NCI-H345 treated with DMSO at 0.1 percent for 48 hours (cell line): ENCODE measurements at regions not wholly inside any gene's neighbourhood (a gene's known extent, or its start where the extent isn't known, plus 50 kb on each side); places are given as distances from the start of the nearest gene placed in this dataset.

Experiments
- DNase-seq: peaks from one replicate; lab custom pipeline; 2025; ENCODE audit not compliant: unreplicated experiment; lab: John Stamatoyannopoulos, UW

- DNase-seq, result no peak
These were observed 63.2 kb upstream of the CCDC190 start for GRCh38 chr1:162924179-162924578.

GRCh38 chr1:162922201-162922600, 61.2 kb upstream of the CCDC190 start:
- no peak for DNase-seq

GRCh38 chr1:162921311-162921710, 60.3 kb upstream of the CCDC190 start:
- no peak for DNase-seq

DNA sequence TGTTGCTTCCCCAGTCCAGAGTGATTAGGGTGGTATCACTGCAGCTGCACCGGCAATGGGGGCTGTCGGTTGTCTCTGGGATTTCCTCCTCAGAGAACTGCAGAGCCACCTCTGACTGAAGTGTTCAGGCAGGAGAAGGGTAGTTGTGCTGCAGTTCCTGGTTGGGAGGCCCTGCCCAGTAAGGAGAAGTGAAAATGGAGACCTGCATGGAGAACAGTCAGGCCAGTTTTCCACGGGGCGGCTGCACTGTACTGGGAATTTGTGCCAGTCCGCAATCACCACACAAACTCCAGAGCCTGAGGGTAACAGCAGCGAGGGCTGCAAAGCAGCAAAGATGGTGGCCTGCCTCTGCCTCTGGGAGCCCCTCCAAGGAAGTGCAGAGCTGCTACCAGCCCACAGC, 58.1 kb upstream of the CCDC190 start:
- DNase-seq, result no peak

- DNase-seq, result no peak
These were observed 57.3 kb upstream of the CCDC190 start for GRCh38 chr1:162918151-162918754.

DNA sequence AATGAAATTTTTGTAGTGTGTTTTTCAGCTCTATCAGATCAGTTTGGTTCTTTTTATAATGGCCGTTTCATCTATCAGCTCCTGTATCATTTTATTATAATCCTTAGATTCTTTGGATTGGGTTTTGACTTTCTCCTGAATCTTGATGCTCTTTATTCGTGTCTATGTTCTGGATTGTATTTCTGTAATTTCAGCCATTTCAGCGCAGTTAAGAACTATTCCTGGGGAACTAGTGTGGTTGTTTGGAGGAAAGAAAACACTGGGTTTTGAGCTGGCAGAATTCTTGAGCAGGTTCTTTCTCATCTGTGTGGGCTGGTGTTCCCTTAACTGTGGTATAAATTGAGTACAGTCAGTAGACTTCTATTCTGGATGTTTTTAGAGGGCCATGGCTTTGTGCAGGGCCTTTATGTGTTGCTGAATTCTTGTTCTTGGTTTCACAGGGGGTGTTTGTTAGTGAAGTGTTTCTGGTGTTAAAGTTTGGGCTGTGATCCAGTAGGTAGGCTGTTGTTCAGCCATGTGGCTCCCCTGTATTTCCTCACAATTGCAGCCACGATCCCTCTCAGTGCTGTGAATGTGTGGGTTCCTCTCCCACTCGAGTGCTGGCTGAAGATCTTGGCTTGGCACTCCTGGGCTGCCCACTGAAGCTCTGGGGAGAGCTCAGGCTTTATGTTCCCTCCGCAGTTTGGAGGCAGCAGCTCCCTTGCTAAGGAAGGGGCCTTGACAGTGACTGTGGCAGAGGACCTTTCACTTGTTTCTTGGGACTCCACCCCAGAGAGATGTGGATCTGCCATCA, 56.0 kb upstream of the CCDC190 start:
- DNase-seq, result no peak

DNA sequence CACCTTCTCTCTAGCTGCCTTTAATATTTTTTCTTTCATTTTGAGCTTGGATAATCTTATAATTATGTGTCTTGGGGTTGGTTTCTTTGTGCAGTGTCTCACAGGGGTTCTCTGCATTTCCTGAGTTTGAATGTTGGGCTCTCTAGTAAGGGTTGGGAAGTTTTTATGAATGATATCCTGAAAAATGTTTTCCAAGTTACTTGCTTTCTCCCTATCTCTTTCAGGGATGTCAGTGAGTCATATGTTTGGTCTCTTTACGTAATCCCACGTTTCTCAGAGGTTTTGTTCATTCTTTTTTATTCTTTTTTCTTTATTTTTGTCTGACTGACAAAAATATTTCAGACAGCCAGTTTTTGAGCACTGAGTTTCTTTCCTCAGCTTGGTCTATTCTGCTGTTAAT, 55.4 kb upstream of the CCDC190 start:
- DNase-seq, result no peak

- DNase-seq, result no peak
These were observed 53.6 kb upstream of the CCDC190 start for GRCh38 chr1:162914601-162915000.

DNA sequence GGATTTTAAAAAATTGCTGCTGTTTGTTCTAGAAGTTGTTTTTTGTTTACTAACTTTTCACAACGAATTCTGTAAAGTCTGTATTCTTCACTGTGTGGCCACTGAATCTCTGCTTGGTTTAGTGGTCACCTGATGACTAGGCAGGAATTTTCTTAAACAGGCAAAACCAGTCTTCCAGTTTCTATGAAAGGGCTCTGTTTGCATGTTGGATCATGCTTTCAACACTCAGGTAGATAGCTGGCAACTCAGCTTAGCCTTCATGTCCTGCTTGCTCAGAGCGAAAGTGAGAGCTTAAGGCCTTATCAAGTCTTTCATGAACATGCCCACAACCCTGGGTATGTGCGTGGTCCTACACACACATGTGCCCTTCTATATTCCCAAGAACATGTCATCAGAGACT, 52.4 kb upstream of the CCDC190 start:
- no peak for DNase-seq

- no peak for DNase-seq
These were observed 51.2 kb upstream of the CCDC190 start for GRCh38 chr1:162912061-162912667.
